Liver (tissue), 3 donors: ENCODE measurements at regions not wholly inside any gene's neighbourhood (a gene's known extent, or its start where the extent isn't known, plus 50 kb on each side); places are given as distances from the start of the nearest gene placed in this dataset.

Source experiments
- JUND ChIP-seq, 2 donors: IDR thresholded peaks; 2 replicates each; pipeline ENCODE4 v1.6.1; 2016; ENCODE audit warnings: antibody characterized with exemption in 2 of 2
- YY1 ChIP-seq: IDR thresholded peaks from 2 replicates; pipeline ENCODE4 v1.6.1; 2016; ENCODE audit warnings: antibody characterized with exemption, mild to moderate bottlenecking
- TF ChIP-seq, protein P1 (sequence below): fragments of 150-350 bp; IDR thresholded peaks from 2 replicates; pipeline ENCODE4 v1.5.1; 2017; ENCODE audit warnings: improper control_type of control experiment, low read depth, low read length; ENCODE audit not compliant: missing input control
- TF ChIP-seq, protein P2 (sequence below): IDR thresholded peaks from 2 replicates; pipeline ENCODE4 v1.6.1; 2016; ENCODE audit warnings: antibody characterized with exemption, mild to moderate bottlenecking
- donor health status: healthy.
- donor health status: healthy.

DNA sequence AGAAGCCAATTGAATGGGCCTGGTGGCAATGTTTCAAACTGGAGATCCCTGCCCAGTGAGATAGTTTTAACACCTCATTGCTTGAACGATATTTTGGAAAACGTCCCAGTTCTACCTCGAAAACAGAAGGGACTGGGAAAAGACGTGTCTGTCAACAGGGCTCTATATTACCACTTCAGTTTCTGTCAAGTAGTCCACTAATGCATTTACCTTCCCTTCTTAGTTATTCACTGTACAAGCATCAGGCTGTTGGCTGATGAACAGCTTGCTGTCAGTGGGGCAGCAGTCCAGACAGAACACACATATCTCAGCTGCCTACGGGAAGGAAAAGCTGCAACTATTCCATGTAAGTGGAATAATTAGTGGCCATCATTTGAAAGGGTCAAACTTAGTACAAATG lies 794.7 kb upstream of the GBE1 start:
- TF ChIP-seq, protein P1, sequence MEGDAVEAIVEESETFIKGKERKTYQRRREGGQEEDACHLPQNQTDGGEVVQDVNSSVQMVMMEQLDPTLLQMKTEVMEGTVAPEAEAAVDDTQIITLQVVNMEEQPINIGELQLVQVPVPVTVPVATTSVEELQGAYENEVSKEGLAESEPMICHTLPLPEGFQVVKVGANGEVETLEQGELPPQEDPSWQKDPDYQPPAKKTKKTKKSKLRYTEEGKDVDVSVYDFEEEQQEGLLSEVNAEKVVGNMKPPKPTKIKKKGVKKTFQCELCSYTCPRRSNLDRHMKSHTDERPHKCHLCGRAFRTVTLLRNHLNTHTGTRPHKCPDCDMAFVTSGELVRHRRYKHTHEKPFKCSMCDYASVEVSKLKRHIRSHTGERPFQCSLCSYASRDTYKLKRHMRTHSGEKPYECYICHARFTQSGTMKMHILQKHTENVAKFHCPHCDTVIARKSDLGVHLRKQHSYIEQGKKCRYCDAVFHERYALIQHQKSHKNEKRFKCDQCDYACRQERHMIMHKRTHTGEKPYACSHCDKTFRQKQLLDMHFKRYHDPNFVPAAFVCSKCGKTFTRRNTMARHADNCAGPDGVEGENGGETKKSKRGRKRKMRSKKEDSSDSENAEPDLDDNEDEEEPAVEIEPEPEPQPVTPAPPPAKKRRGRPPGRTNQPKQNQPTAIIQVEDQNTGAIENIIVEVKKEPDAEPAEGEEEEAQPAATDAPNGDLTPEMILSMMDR = no peak
- TF ChIP-seq YY1 (no peak), JUND (IDR thresholded peaks at IDR 0.05) (no peak)
- TF ChIP-seq, protein P2, sequence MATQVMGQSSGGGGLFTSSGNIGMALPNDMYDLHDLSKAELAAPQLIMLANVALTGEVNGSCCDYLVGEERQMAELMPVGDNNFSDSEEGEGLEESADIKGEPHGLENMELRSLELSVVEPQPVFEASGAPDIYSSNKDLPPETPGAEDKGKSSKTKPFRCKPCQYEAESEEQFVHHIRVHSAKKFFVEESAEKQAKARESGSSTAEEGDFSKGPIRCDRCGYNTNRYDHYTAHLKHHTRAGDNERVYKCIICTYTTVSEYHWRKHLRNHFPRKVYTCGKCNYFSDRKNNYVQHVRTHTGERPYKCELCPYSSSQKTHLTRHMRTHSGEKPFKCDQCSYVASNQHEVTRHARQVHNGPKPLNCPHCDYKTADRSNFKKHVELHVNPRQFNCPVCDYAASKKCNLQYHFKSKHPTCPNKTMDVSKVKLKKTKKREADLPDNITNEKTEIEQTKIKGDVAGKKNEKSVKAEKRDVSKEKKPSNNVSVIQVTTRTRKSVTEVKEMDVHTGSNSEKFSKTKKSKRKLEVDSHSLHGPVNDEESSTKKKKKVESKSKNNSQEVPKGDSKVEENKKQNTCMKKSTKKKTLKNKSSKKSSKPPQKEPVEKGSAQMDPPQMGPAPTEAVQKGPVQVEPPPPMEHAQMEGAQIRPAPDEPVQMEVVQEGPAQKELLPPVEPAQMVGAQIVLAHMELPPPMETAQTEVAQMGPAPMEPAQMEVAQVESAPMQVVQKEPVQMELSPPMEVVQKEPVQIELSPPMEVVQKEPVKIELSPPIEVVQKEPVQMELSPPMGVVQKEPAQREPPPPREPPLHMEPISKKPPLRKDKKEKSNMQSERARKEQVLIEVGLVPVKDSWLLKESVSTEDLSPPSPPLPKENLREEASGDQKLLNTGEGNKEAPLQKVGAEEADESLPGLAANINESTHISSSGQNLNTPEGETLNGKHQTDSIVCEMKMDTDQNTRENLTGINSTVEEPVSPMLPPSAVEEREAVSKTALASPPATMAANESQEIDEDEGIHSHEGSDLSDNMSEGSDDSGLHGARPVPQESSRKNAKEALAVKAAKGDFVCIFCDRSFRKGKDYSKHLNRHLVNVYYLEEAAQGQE = no peak
